Endothelial cell of umbilical vein (primary cell): ENCODE measurements at regions not wholly inside any gene's neighbourhood (a gene's known extent, or its start where the extent isn't known, plus 50 kb on each side); places are given as distances from the start of the nearest gene placed in this dataset.

ENCODE experiments used
- CTCF ChIP-seq, 2 donors: IDR thresholded peaks; 1 replicate in 1 of 2; 2 replicates in 1 of 2; pipeline ENCODE4 v1.5.1; 2011; ENCODE audit warnings: low read length in 2 of 2, mild to moderate bottlenecking in 2 of 2, moderate library complexity in 2 of 2, control low read depth in 1 of 2, inconsistent platforms in 1 of 2, low read depth in 1 of 2; ENCODE audit not compliant: insufficient read depth in 1 of 2; ENCODE audit errors: extremely low read depth in 1 of 2
- EZH2 ChIP-seq: IDR thresholded peaks from 2 replicates; pipeline ENCODE4 v1.6.1; 2012; ENCODE audit warnings: borderline replicate concordance, low read depth, mild to moderate bottlenecking, moderate library complexity, low read length, inconsistent platforms; ENCODE audit not compliant: severe bottlenecking
- JUN ChIP-seq: IDR thresholded peaks from 2 replicates; pipeline ENCODE4 v1.6.1; 2011; ENCODE audit warnings: borderline replicate concordance, low read depth; ENCODE audit not compliant: insufficient read length, insufficient read depth
- MAX ChIP-seq: IDR thresholded peaks from 2 replicates; pipeline ENCODE4 v1.6.1; 2011; ENCODE audit not compliant: insufficient read depth, insufficient read length
- MYC ChIP-seq: IDR thresholded peaks from one replicate; pipeline ENCODE4 v1.6.1; 2011; ENCODE audit warnings: mild to moderate bottlenecking, low read depth, low read length
- POLR2A ChIP-seq: IDR thresholded peaks from 2 replicates; pipeline ENCODE4 v1.6.1; 2012; ENCODE audit warnings: low read depth, mild to moderate bottlenecking, control low read depth, low read length
- POLR2AphosphoS5 ChIP-seq: IDR thresholded peaks from 2 replicates; pipeline ENCODE4 v1.6.1; 2012; ENCODE audit warnings: low read depth, mild to moderate bottlenecking, control low read depth, low read length, moderate library complexity; ENCODE audit not compliant: insufficient read depth

- TF ChIP-seq EZH2 (no peak), CTCF (IDR thresholded peaks at IDR 0.05; ENCODE audit: extremely low read depth in 1 of 2, insufficient read depth in 1 of 2, low read depth in 1 of 2, low read length in 2 of 2) (no peak), POLR2A (no peak), MAX (no peak), JUN (no peak), MYC (no peak), POLR2AphosphoS5 (no peak)
Observed at GRCh38 chr18:59038295-59039039, 101.2 kb upstream of the SEC11C start.
